ENCODE measurements at regions not wholly inside any gene's neighbourhood (a gene's known extent, or its start where the extent isn't known, plus 50 kb on each side); places are given as distances from the start of the nearest gene placed in this dataset.

DNA sequence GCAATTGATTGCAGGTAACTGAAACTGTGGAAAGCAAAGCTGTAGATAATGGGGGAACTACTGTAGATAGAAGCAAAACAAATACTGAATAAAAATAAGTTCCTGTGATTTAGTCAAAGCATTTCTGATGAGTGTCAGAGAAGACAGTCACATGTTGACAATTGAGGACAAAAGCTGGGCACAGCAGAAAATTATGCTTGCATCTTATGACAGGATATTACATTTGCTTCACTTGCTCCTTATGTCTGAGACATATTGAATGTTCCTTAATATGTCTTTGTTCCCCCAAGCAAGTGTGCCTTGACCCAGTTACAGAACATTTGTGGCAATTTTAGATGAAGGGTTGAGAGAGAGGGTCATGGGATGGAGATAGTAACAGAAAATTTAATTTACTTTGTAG lies 526.0 kb upstream of the B3GALT2 start:
- Histone ChIP-seq H3K9me3 (ENCODE audit: insufficient read depth, low read depth, low read length) (no peaks in the 10 kb centered on the region), H3K9me2 (replicated peaks; ENCODE audit: low read depth, low read length) (no peaks in the 10 kb centered on the region), H2AFZ (ENCODE audit: low read length) (no peak overlapping the region), H3K27me3 (ENCODE audit: insufficient read depth, low read length, poor library complexity, severe bottlenecking) (no peaks in the 10 kb centered on the region), H3K4me1 (ENCODE audit: insufficient read depth, low read length, poor library complexity, severe bottlenecking) (no peaks in the 10 kb centered on the region), H3K9ac (ENCODE audit: low read depth, low read length, poor library complexity, severe bottlenecking) (no peak overlapping the region), H4K20me1 (ENCODE audit: insufficient read depth, low read length, poor library complexity, severe bottlenecking) (no peaks in the 10 kb centered on the region), H3F3A (ENCODE audit: low read depth) (no peaks in the 10 kb centered on the region), H3K4me3 (ENCODE audit: low read length, poor library complexity, severe bottlenecking) (no peak overlapping the region), H3K36me3 (ENCODE audit: insufficient read depth, low read length) (no peaks in the 10 kb centered on the region), H3K79me2 (ENCODE audit: insufficient read depth, low read length) (no peaks in the 10 kb centered on the region), H3K4me2 (ENCODE audit: low read depth, low read length, poor library complexity, severe bottlenecking) (no peak overlapping the region)
- TF ChIP-seq, protein P1, sequence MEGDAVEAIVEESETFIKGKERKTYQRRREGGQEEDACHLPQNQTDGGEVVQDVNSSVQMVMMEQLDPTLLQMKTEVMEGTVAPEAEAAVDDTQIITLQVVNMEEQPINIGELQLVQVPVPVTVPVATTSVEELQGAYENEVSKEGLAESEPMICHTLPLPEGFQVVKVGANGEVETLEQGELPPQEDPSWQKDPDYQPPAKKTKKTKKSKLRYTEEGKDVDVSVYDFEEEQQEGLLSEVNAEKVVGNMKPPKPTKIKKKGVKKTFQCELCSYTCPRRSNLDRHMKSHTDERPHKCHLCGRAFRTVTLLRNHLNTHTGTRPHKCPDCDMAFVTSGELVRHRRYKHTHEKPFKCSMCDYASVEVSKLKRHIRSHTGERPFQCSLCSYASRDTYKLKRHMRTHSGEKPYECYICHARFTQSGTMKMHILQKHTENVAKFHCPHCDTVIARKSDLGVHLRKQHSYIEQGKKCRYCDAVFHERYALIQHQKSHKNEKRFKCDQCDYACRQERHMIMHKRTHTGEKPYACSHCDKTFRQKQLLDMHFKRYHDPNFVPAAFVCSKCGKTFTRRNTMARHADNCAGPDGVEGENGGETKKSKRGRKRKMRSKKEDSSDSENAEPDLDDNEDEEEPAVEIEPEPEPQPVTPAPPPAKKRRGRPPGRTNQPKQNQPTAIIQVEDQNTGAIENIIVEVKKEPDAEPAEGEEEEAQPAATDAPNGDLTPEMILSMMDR (conservative IDR thresholded peaks at IDR 0.05; ENCODE audit: low read length) = no peak
- no peak for TF ChIP-seq EZH2phosphoT487 (IDR thresholded peaks at IDR 0.05; ENCODE audit: borderline replicate concordance)

DNA sequence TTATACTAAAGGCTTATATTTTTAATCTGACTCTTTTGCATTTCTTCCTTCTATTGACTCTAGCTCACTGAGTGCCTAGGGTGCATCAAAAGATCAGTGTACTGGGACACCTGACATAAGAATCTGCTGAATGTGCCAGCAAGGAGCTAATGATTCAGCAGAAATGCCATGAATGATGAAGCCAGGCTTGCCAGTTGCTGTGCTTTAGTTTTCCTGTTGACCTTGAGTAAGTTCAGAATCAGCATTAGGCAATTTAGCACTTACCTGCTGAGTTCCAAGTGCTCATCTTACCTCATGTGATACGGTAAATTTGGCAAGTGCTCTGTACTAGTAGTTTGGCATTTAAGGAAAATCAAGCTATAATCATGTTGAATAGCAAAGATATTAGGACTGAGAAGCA lies 523.2 kb upstream of the B3GALT2 start:
- H3K4me3 ChIP-seq (ENCODE audit: low read length, poor library complexity, severe bottlenecking) = no peak overlapping the region
- no peak for TF ChIP-seq EZH2phosphoT487 (IDR thresholded peaks at IDR 0.05; ENCODE audit: borderline replicate concordance)
- TF ChIP-seq, protein P1 (conservative IDR thresholded peaks at IDR 0.05; ENCODE audit: low read length) = no peak
- H3K4me2 ChIP-seq (ENCODE audit: low read depth, low read length, poor library complexity, severe bottlenecking) = no peak overlapping the region
- H3K36me3 ChIP-seq (ENCODE audit: insufficient read depth, low read length) = no peaks in the 10 kb centered on the region
- H3K9ac ChIP-seq (ENCODE audit: low read depth, low read length, poor library complexity, severe bottlenecking) = no peak overlapping the region
- no peaks in the 10 kb centered on the region for H4K20me1 ChIP-seq (ENCODE audit: insufficient read depth, low read length, poor library complexity, severe bottlenecking)
- no peaks in the 10 kb centered on the region for H3K9me3 ChIP-seq (ENCODE audit: insufficient read depth, low read depth, low read length)
- H3F3A ChIP-seq (ENCODE audit: low read depth) = no peaks in the 10 kb centered on the region
- H3K4me1 ChIP-seq (ENCODE audit: insufficient read depth, low read length, poor library complexity, severe bottlenecking) = no peaks in the 10 kb centered on the region
- H2AFZ ChIP-seq (ENCODE audit: low read length) = no peak overlapping the region
- no peaks in the 10 kb centered on the region for H3K79me2 ChIP-seq (ENCODE audit: insufficient read depth, low read length)
- no peaks in the 10 kb centered on the region for H3K27me3 ChIP-seq (ENCODE audit: insufficient read depth, low read length, poor library complexity, severe bottlenecking)
- no peaks in the 10 kb centered on the region for H3K9me2 ChIP-seq (replicated peaks; ENCODE audit: low read depth, low read length)

DNA sequence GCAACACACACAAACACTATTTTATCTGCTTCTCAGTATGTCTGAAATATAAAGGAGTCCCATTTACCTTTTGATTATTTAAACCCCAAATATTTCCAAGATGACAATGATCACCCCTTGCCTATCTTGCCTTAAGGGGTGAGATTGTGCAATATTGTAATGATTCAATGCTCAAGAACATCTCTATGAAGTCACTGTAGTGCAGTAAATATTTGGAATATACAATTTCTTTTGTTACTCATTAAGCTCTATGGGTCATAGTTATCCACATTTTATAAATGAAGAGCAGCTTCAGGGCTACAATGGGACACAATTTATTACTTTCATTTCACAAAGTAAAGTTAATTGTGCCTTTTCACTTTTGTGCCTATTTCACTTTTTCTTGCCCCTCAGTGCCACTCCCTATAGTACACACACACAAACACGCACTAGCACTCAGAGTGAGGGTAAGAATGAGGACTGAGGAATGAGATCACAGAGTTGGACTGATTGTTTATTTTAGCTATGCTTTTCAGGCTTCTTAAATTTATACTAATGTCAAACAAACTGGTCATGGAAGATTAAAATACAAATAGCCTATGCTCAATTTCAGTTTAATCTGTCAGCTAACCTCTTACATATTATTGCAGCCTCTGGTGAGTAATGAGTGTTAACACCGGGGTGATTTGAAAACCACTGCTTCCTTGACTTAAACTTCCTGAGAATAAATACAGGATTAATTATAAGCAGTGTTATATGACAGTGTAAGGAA lies 521.0 kb upstream of the B3GALT2 start:
- no peaks in the 10 kb centered on the region for H3K4me1 ChIP-seq (ENCODE audit: insufficient read depth, low read length, poor library complexity, severe bottlenecking)
- no peaks in the 10 kb centered on the region for H3K36me3 ChIP-seq (ENCODE audit: insufficient read depth, low read length)
- H3K9me2 ChIP-seq (replicated peaks; ENCODE audit: low read depth, low read length) = no peaks in the 10 kb centered on the region
- H3K9me3 ChIP-seq (ENCODE audit: insufficient read depth, low read depth, low read length) = no peaks in the 10 kb centered on the region
- TF ChIP-seq, protein P1 (conservative IDR thresholded peaks at IDR 0.05; ENCODE audit: low read length) = no peak
- TF ChIP-seq EZH2phosphoT487 (IDR thresholded peaks at IDR 0.05; ENCODE audit: borderline replicate concordance) = no peak
- no peak overlapping the region for H3K4me2 ChIP-seq (ENCODE audit: low read depth, low read length, poor library complexity, severe bottlenecking)
- no peaks in the 10 kb centered on the region for H4K20me1 ChIP-seq (ENCODE audit: insufficient read depth, low read length, poor library complexity, severe bottlenecking)
- H3K4me3 ChIP-seq (ENCODE audit: low read length, poor library complexity, severe bottlenecking) = no peak overlapping the region
- no peak overlapping the region for H3K9ac ChIP-seq (ENCODE audit: low read depth, low read length, poor library complexity, severe bottlenecking)
- H3F3A ChIP-seq (ENCODE audit: low read depth) = no peaks in the 10 kb centered on the region
- H3K79me2 ChIP-seq (ENCODE audit: insufficient read depth, low read length) = no peaks in the 10 kb centered on the region
- H3K27me3 ChIP-seq (ENCODE audit: insufficient read depth, low read length, poor library complexity, severe bottlenecking) = no peaks in the 10 kb centered on the region
- no peak overlapping the region for H2AFZ ChIP-seq (ENCODE audit: low read length)

Measured in Loucy (cell line).